GM12873 (cell line): ENCODE measurements at regions not wholly inside any gene's neighbourhood (a gene's known extent, or its start where the extent isn't known, plus 50 kb on each side); places are given as distances from the start of the nearest gene placed in this dataset.

Experiments
- CTCF ChIP-seq: IDR thresholded peaks from 2 replicates; pipeline ENCODE4 v1.5.1; 2012; ENCODE audit warnings: low read depth, mild to moderate bottlenecking, moderate library complexity, low read length, control low read depth; ENCODE audit not compliant: insufficient read depth; ENCODE audit errors: missing control alignments

DNA sequence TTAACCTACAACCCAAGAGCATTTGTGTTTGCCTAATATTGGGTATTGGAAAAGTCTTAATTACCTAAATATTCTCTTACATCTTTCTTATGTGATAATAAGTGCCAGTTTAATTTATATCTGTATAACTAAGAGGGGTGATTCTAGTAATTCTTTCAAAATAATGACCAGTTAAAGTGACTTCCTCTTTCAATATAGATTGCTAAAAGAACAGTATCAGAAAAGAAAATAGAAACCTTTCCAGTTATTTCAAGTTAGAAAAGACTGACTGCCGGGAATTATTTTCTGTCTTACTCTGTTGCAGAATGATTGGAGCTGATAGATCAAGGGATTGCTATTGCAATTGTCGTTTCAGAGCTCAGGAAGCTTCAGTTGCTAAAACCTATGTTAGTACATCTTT lies 525.0 kb upstream of the SEMA3D start:
- TF ChIP-seq CTCF, result no peak

DNA sequence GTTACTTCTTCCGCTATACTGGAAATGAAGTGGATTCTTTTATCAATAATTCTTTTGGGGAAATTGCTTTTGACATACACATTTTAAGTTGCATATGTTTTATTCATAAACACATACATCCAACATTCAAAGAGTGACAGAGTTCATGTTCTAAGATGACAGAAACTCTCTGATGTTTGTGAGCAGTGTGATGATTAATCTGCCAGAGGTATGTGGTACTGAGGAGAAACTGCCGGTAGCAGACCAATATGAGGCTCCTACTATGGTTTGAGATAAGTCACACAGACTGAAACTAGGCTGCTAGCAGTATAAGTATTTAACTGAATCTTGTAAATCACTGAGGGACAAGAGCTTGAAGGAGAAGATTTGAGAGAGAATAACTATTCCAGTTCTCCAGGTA lies 524.1 kb upstream of the SEMA3D start:
- no peak for TF ChIP-seq CTCF

DNA sequence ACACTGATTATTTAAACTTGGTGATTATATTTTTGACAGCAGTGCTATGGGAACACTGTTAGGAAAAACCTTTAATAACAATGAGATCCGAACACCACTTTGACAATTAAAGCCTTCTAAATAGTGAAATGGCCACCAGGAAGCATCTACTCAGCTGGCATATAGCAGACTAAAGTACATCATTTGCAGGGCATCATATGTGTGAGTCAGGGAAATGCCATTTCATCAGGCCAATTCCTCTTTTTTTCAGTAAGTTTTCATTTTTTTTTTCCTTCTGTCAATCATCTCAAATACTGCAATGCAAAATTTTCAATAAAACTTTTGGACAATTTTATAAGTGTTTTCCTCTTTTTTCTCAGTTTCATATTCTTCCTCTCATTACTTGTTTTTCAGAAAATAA lies 521.4 kb upstream of the SEMA3D start:
- TF ChIP-seq CTCF, result no peak

DNA sequence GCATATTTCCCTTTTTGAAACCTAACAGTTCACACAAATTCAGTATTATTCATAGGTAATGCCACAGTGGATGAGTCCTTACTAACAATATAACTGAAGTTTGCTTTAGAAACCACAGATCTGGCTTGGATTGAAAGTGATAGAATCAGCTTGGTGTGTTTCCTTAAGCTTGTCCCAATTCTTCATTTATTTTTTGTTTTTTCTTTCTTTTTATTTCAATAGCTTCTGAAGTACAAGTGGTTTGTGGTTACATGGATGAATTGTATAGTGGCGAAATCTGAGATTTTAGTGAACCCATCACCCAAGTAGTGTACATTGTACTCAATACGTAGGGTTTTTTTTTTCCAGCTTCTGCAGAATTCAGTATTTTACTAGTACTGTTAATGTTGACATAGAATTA lies 518.2 kb upstream of the SEMA3D start:
- TF ChIP-seq CTCF, result no peak

DNA sequence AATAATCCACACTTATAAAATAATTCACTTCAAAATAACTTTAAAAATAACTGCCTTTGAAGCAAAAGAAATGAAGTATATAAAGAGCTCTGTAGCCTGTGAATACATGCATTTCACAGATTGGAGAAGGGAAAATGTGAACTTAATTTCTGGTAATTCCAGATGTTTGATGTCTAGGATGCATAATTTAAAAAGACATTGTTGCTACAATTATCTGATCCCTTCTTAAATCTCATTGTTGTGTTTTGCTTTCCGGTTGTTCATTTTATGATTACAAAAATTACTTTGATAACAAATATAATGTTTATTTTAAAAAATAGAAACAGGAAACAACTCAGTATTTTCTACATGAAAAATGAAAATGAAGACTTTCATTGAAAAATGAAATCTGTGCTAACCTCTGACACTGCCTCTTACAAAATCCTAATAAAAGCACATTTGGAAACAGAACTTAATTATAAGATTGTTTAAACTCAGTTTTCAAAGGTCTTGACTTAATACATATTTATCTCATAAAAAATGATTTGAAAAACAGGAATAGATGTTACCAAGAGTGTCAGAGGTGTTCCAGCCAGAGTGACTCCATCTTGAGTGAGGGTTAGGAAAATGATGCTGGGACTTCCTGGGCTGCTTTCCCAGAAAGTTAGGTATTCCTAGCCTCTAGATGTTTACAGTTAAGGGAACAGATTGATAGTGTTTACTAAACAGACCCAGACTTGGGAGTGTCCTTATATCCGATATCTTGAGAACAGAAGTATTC lies 516.6 kb upstream of the SEMA3D start:
- TF ChIP-seq CTCF, result no peak

GRCh38 chr7:85702348-85702747 lies 515.5 kb upstream of the SEMA3D start:
- TF ChIP-seq CTCF, result no peak

GRCh38 chr7:85699482-85699881 lies 512.6 kb upstream of the SEMA3D start:
- TF ChIP-seq CTCF, result no peak
